Activated naive CD8-positive, alpha-beta T cell treated with anti-CD3 and anti-CD28 coated beads for 36 hours (primary cell): ENCODE measurements at regions not wholly inside any gene's neighbourhood (a gene's known extent, or its start where the extent isn't known, plus 50 kb on each side); places are given as distances from the start of the nearest gene placed in this dataset.
"Not testable (repeated sequence)": the region's sequence is repeated elsewhere in the genome, so short reads cannot be mapped to it uniquely, and the experiment has no call there.

Source experiments
- DNase-seq: peaks from one replicate; pipeline ENCODE4 v3.0.0; 2021
- H3K27ac Mint-ChIP-seq: one replicate; pipeline ENCODE4 v1.8.0; 2022; ENCODE audit warnings: mild to moderate bottlenecking, moderate library complexity, mixed read lengths
- H3K27me3 Mint-ChIP-seq: one replicate; pipeline ENCODE4 v1.8.0; 2022; ENCODE audit warnings: mild to moderate bottlenecking, mixed read lengths
- H3K36me3 Mint-ChIP-seq: one replicate; pipeline ENCODE4 v1.8.0; 2021; ENCODE audit warnings: mild to moderate bottlenecking, mixed read lengths
- H3K4me1 Mint-ChIP-seq: one replicate; pipeline ENCODE4 v1.8.0; 2021; ENCODE audit warnings: mixed read lengths
- H3K4me3 Mint-ChIP-seq: one replicate; pipeline ENCODE4 v1.8.0; 2022; ENCODE audit warnings: mild to moderate bottlenecking, moderate library complexity, mixed read lengths
- H3K9me3 Mint-ChIP-seq: one replicate; pipeline ENCODE4 v1.8.0; 2022; ENCODE audit warnings: mixed read lengths

DNA sequence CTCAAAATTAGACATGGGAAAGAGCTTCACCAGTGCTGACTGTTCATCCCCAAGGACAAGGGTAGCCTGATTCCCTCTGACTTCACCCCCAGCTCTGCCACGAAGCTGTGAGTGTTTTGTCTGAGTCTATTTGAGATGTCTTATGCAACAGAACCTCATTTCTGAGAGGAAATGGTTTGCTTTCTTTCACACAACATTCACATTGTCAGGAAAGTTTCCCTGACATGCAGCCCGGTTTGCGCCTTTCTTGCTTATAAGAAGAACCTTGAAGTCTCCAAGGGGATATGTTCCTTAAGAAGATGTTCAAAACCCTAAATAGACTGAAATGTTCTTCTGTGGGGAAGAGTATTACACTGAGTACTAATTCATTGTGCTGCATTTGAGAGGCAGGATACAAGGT is 300.5 kb upstream of the CCL2 start:
- no peak for DNase-seq
- H3K4me3 Mint-ChIP-seq, result no peak overlapping the region
- no peaks in the 10 kb centered on the region for H3K36me3 Mint-ChIP-seq
- peaks cover 6% of the 10 kb centered on the region for H3K9me3 Mint-ChIP-seq
- no peaks in the 10 kb centered on the region for H3K4me1 Mint-ChIP-seq
- H3K27me3 Mint-ChIP-seq, result peaks cover 17% of the 10 kb centered on the region
- H3K27ac Mint-ChIP-seq, result no peak overlapping the region

- no peak for DNase-seq
- no peak overlapping the region for H3K4me3 Mint-ChIP-seq
- H3K27ac Mint-ChIP-seq, result no peak overlapping the region
- peaks cover 17% of the 10 kb centered on the region for H3K27me3 Mint-ChIP-seq
- H3K36me3 Mint-ChIP-seq, result no peaks in the 10 kb centered on the region
- H3K4me1 Mint-ChIP-seq, result no peaks in the 10 kb centered on the region
- peaks cover 6% of the 10 kb centered on the region for H3K9me3 Mint-ChIP-seq
Observed at GRCh38 chr17:33955461-33955860, 299.6 kb upstream of the CCL2 start.

- not testable (repeated sequence) for H3K4me3 Mint-ChIP-seq, H3K36me3 Mint-ChIP-seq, H3K27ac Mint-ChIP-seq, H3K4me1 Mint-ChIP-seq, H3K9me3 Mint-ChIP-seq, DNase-seq
- peaks cover 26% of the 10 kb centered on the region for H3K27me3 Mint-ChIP-seq
Observed at GRCh38 chr17:33959098-33959497, 296.0 kb upstream of the CCL2 start.

DNA sequence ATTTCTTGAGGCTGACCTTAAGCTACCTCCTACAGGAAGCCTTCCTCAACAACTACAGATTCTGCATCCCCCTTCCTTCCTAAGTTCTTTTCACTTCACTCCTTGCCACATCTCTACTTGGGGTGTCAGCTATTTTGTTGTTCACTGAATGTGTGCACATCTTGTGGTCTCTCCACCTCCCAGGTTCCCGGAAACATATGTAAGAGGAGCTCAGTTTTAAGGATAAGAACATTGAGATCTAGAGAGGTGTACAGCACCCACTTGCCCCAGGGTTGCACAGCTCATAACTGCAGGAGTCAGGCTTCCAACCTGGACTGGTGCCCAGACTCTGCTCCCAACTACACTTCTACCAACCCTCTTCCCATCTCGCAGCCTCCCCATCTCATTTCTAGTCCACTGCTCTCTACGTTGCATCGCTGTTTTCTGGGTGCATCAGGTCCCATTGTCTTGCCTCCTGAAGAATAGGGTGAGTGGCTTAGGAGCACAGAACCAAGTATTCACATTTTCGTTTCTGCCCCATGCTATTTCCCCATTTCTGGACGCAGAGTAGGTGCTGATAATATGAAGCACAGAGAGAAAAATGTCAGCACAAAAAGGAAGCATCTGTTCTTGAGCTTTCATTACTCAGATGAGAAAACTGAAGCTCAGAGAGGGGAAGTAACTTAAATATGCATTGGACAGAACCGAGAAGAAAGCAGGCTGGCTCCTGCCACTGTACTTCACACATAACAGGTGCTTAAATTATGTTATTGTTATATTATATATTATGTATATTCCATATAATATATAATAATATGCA is 292.0 kb upstream of the CCL2 start:
- DNase-seq, result no peak
- Mint-ChIP-seq H3K4me3 (no peak overlapping the region), H3K27me3 (peaks cover 17% of the 10 kb centered on the region), H3K36me3 (no peaks in the 10 kb centered on the region), H3K9me3 (peaks cover 5% of the 10 kb centered on the region), H3K27ac (no peak overlapping the region), H3K4me1 (peaks cover 13% of the 10 kb centered on the region)

DNA sequence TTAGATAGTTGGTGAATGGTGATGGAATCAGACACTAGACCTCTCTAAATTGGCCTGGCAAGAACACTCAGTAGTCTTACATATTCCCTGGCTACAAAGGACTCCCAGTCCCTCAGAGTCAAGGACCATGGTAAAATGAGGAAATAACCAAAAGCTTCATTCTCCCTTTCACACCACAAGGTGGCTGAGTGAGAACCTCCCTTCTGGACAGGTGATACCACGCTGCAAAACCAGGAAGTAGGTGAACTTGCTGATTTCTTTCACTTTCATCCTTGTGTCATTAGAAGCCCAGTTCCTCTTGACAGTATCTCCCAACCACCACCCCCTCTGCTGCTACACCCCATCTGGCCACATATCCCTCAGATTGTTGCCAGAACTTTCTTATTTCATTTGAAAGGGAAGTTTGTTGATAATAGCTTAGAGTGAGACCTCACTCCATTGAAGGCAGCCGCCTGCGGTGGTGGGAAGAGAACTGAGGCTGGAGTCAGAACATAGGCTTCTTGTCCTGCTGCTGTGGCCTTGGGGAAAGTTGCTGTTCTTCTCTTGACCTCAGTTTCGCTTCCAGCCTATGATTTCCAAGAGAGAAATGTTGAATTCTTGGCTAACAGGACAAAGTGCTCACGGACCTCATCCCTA is 290.6 kb upstream of the CCL2 start:
- DNase-seq, result peak; percentile 10
- Mint-ChIP-seq H3K27ac (no peak overlapping the region), H3K4me3 (no peak overlapping the region), H3K4me1 (peaks cover 24% of the 10 kb centered on the region), H3K27me3 (peaks cover 11% of the 10 kb centered on the region), H3K9me3 (no peaks in the 10 kb centered on the region), H3K36me3 (no peaks in the 10 kb centered on the region)

DNA sequence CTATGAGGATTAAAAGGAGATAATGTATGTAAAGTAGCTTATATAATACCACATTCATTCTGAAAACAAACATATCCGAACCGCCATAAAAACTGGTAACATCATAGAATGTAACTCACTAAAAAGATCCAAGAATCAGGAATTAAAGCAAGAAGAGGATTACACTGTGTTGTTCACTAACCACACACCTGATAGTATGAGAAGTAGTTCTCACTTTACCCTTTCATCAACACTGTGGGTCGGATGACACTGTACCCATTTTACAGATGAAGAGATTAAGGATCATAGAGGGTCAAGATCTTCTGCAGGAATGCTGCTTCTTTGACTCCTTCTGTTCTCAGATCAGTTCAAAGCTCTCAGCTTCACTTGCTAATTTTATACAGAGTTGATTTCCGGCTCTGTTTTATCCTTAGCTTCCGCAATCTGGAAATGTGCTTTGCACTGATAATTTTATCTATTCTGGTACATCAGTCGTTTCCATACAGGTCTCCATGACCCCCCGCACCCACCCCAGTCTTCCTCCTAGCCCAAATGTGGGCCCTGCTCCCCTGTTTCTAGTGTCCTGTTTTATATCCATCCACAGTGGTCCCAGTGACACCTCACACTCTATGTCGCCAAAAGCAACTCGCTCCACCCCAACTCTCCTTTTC is 288.6 kb upstream of the CCL2 start:
- Mint-ChIP-seq H3K27me3 (peaks cover 11% of the 10 kb centered on the region), H3K36me3 (no peaks in the 10 kb centered on the region), H3K27ac (no peak overlapping the region)

GRCh38 chr17:33967608-33968349 is 287.3 kb upstream of the CCL2 start:
- Mint-ChIP-seq H3K27me3 (peaks cover 7% of the 10 kb centered on the region), H3K36me3 (no peaks in the 10 kb centered on the region), H3K4me1 (peaks cover 24% of the 10 kb centered on the region), H3K9me3 (no peaks in the 10 kb centered on the region), H3K4me3 (no peak overlapping the region), H3K27ac (peak overlapping the region; percentile 21)
- no peak for DNase-seq

More for the DNA sequence above, 288.6 kb upstream of the CCL2 start:
- H3K4me3 Mint-ChIP-seq, result no peak overlapping the region
- no peak for DNase-seq
- H3K4me1 Mint-ChIP-seq, result peaks cover 24% of the 10 kb centered on the region
- no peaks in the 10 kb centered on the region for H3K9me3 Mint-ChIP-seq

- H3K4me1 Mint-ChIP-seq, result peaks cover 19% of the 10 kb centered on the region
- peak; percentile 28 for DNase-seq
- H3K27ac Mint-ChIP-seq, result peak overlapping the region; percentile 21
- no peak overlapping the region for H3K4me3 Mint-ChIP-seq
- H3K36me3 Mint-ChIP-seq, result no peaks in the 10 kb centered on the region
- H3K27me3 Mint-ChIP-seq, result peaks cover 2% of the 10 kb centered on the region
- no peaks in the 10 kb centered on the region for H3K9me3 Mint-ChIP-seq
Observed at GRCh38 chr17:33968350-33969044, 286.6 kb upstream of the CCL2 start.

DNA sequence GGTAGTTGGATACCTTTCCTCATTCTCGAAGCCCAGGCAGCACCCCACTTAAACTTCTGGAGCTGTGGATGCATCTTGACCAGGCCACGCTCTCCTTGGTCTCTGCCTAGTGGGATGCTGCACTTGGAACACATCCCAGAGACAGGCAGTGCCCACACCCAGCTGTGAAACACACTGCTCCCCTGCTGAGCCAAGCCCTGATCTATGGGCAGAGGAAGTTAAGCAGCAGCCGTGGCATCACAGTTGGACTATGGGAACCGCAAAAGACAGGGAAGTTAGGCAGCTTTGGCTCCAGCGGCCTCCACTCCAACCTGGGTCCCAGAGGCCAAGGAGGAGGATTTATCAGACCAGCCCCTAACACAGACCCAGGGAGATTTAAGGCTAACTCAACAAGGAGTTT is 284.8 kb upstream of the CCL2 start:
- H3K4me1 Mint-ChIP-seq, result peaks cover 15% of the 10 kb centered on the region
- peaks cover 2% of the 10 kb centered on the region for H3K27me3 Mint-ChIP-seq
- no peak overlapping the region for H3K27ac Mint-ChIP-seq
- no peaks in the 10 kb centered on the region for H3K36me3 Mint-ChIP-seq
- no peak for DNase-seq
- H3K4me3 Mint-ChIP-seq, result no peak overlapping the region
- H3K9me3 Mint-ChIP-seq, result no peaks in the 10 kb centered on the region

DNA sequence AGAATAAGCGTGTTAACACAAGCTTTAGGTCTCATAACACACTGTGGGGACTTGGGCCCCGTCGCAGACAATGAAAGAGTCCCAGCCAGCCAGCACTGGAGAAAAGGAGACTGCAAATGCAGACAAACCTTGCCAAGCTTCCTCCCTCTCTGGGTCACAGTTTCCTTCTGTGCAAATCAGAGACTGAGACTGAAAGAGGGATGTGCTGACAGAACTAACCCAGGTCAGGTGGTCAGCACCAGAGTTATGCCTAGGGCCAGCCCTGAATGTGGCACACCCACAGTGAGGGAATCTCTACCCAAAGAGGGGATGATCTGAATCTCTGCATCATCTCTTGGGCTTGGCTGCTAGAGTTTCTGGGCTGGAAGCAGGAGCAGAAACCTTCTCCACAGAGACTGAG is 282.3 kb upstream of the CCL2 start:
- H3K36me3 Mint-ChIP-seq, result no peaks in the 10 kb centered on the region
- H3K27ac Mint-ChIP-seq, result no peak overlapping the region
- no peaks in the 10 kb centered on the region for H3K9me3 Mint-ChIP-seq
- DNase-seq, result no peak
- peaks cover 14% of the 10 kb centered on the region for H3K4me1 Mint-ChIP-seq
- no peak overlapping the region for H3K4me3 Mint-ChIP-seq
- H3K27me3 Mint-ChIP-seq, result peaks cover under 1% of the 10 kb centered on the region

- Mint-ChIP-seq H3K27me3 (no peaks in the 10 kb centered on the region), H3K4me1 (peaks cover 6% of the 10 kb centered on the region), H3K27ac (no peak overlapping the region), H3K4me3 (no peak overlapping the region), H3K36me3 (no peaks in the 10 kb centered on the region), H3K9me3 (no peaks in the 10 kb centered on the region)
- no peak for DNase-seq
Observed at GRCh38 chr17:33973491-33973890, 281.6 kb upstream of the CCL2 start.

- Mint-ChIP-seq H3K27me3 (no peaks in the 10 kb centered on the region), H3K4me3 (no peak overlapping the region), H3K9me3 (no peaks in the 10 kb centered on the region), H3K36me3 (no peaks in the 10 kb centered on the region), H3K4me1 (no peaks in the 10 kb centered on the region), H3K27ac (no peak overlapping the region)
- DNase-seq, result no peak
Observed at GRCh38 chr17:33974276-33974675, 280.8 kb upstream of the CCL2 start.

DNA sequence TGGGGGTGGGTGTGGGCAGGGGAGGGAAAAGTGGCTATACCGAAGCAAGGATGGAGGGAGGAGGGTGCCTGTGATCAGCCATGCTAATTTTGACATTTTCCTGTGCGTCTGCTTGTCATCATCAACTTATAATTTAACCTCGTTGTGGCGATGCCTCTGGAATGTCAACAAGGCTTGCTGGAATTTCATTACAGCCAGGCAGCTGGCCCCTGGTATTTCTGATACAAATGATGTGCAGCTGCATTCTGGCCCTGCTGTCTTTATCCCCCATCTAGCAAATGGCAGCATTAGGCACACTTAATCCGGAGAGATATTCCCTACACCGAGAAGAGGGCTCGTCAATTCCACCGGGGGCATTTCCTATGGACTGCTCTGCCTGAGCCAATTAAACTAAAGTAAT is 278.3 kb upstream of the CCL2 start:
- H3K4me3 Mint-ChIP-seq, result no peak overlapping the region
- H3K27me3 Mint-ChIP-seq, result no peaks in the 10 kb centered on the region
- H3K4me1 Mint-ChIP-seq, result no peaks in the 10 kb centered on the region
- H3K27ac Mint-ChIP-seq, result no peak overlapping the region
- no peaks in the 10 kb centered on the region for H3K9me3 Mint-ChIP-seq
- DNase-seq, result no peak
- H3K36me3 Mint-ChIP-seq, result no peaks in the 10 kb centered on the region

DNA sequence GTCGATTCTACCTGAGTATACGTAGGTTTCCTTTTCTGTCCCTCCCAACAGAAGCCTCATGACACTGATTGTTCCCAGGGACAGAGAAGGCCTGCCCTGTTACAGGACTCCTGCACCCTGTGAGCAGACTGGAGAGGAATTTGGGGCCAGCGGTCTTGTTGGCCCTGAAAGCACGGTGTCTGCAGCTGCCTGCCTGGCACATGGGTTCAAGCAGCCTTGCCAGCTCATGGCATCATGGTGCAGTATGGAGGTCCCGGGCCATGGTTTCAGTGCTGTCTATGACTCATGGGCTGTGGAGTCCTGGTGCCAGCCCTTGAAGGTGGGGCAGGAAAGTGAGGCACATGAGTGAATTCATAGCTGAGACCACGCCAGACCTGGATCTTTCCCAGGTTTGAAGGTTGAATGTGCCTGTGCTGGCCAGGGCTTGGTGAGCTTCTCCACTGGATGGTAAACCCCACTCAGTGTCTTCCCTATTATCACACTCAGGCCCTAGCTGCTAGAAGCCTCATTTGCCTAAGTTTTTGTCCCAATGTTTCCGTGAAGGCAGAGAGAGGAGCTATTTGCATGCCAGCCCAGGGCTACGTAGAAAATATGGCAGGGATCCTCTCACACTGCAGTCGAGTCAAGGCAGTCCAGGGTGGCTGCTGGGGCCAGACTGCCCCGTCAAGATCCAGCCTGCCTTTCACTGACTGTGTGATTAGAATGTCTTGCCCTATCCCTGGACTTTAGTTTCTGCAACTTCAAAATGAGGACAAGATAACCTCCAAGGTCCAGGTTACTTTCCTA is 277.2 kb upstream of the CCL2 start:
- no peaks in the 10 kb centered on the region for H3K27me3 Mint-ChIP-seq
- no peak overlapping the region for H3K27ac Mint-ChIP-seq
- H3K4me1 Mint-ChIP-seq, result no peaks in the 10 kb centered on the region
- no peak overlapping the region for H3K4me3 Mint-ChIP-seq
- no peaks in the 10 kb centered on the region for H3K9me3 Mint-ChIP-seq
- H3K36me3 Mint-ChIP-seq, result no peaks in the 10 kb centered on the region
- DNase-seq, result no peak
